GM19455 (cell line): ENCODE measurements at regions not wholly inside any gene's neighbourhood (a gene's known extent, or its start where the extent isn't known, plus 50 kb on each side); places are given as distances from the start of the nearest gene placed in this dataset.
A peak's percentile ranks its signal among the peaks of the same experiment; 100 is the strongest.
"Not testable (repeated sequence)": the region's sequence is repeated elsewhere in the genome, so short reads cannot be mapped to it uniquely, and the experiment has no call there.

Experiments
- ATAC-seq: cut with Tn5 transposase; IDR thresholded peaks from one replicate; pipeline ENCODE4 v1.9.1; 2021; ENCODE audit not compliant: unreplicated experiment

DNA sequence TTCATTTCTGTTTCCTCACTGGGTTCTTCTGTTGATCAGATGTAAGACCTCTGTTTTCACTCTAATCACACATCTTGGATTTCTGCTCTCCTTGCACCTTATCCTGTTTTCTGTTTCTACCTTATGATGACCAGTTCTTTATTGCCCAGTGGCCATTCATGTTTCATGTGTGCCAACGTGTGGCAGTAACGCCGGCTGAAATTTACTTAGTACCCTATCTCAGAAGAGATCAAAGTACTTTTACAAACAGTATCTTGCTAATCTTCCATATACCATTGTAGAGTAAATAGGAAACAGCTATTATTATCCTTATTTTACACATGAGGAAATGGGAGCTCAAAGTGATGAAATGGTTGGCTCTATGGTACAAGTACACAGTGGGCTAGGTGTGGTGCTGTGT is 74.0 kb downstream of the GATA3 start:
- no peak for ATAC-seq

DNA sequence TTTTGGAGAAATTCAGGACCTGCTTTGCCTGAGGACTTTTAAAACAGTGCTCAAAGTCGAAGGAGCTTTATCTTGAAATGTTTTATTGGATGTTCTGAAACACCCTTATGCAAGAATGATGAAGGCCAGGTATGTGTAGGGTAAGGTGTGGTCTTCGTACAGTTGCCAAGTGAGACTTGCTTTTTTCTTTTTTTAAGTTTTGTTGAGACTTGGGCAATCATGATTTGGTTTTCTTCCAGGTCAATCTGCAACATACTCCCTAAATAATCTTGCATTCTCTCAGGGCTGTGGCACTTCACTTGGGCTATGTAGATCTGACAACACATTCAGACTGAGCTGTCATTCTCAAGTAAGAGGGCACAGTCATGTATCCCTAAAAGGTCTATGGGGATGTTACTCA is 75.0 kb downstream of the GATA3 start:
- ATAC-seq: no peak

DNA sequence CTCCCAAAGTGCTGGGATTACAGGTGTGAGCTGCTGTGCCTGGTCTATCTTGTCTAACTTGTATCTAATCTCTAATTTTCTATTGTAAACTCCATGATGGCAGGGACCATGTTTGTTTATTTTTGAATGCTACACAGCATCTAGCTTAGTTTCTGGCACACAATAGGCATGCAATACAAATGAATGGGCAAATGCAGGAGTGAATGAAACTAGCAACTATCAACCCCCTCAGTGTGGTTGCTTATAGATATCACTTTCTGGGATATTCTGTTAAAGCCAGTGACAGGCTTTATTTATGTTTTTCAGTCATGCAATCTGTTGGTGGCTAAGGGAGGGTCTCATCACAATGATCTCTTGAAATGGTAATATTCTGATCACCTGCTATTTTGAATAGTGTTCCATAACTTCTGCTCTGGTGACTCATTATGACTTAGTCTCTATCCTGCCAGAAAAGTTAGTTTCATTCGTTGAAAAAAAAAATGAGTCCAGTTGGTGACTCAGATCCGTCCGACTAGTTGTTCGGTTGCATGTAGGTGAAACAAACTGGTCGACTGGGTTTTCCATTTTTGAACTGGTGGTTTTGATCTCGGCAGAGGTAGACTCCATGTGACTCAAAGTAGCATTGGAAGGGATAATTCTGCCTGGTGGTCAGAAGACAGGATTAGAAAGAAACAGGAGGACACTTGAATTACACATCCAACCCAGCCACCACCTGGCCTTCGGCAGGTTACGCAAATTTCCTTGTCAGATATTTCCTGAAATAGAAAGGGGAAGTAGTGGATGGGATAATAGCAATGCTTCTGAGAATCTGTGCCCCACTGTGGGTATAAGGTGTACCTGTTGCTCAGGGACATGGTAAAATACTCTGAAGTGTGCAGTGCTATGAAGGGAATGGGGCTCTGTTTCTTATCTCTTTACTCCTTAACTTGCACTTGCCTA is 76.8 kb downstream of the GATA3 start:
- peak; percentile 72 for ATAC-seq

DNA sequence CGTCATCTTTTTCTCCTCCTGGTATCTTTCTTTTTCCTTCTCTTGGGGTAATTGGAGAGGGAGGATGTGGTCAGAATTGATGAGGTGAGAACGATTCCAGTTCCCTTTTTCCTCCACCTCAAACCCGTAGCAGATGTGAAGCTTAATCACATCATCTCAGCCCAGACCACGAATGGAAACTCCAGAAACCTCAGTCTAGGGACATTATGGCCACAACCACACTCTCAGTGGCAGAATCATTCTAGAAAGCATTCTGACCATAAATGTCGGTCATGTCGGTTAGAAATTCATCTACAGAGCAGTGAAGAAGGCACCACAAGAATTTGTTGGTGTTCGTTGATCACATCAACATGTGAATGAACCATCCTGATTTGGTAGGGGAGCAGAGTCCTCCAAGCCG is 78.7 kb downstream of the GATA3 start:
- ATAC-seq: peak; percentile 67

DNA sequence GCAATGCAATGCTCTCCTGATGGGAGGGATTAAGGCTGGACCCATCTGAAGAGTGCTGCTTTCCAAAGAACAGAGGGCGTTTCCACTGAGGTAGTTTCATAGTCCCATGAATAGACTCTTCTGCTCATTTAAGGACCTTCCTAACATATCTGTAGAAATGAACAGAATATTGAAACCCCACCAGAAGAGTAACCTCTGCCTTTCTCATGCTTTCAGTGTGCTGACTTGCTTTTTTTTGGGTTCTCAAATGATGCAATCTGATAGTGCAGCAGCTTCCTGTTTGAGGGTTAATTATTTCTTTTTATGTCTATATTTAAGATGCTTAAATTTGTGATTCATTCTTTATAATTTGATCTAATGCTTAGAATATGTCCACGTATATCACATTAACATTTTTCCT is 82.2 kb downstream of the GATA3 start:
- no peak for ATAC-seq

DNA sequence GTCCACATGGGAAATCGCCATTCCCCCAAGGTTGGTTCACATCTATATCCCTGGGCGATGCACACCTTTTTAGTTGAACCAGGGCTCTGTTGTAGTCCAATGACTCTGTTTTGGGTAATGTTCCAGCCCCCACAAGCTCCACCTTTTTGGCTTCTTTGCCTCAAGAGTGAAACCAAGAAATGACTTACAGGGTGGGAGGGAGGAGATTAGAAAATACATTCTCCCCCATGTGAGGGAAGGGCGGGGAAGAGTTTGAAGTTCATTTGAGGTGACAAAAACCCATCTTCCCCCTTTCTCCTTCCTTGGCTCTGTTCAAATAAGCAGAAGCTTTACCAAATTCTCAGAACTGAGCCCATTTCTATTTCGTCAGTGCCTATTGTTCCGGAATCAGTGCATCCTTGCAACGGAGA is 82.8 kb downstream of the GATA3 start:
- ATAC-seq: no peak

DNA sequence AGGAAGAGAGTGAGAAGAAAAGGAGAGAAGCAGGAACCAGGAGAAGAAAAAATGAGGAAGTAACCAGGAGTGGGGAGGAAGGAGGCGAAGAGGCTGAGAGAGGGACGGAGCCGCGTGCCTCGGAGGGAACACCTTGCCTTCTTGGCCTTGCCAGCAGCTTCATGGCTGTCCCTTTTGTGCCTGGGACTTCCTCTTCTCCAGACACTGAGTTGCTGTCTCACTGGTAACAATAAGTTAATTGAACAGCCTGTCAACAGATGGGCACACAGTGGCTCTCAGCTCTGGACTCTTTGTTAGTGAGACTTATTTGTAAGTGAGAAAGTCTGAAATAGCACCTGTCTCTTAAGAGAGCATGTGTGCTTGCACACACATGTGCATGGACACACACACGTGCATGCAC is 83.2 kb downstream of the GATA3 start:
- ATAC-seq: no peak

DNA sequence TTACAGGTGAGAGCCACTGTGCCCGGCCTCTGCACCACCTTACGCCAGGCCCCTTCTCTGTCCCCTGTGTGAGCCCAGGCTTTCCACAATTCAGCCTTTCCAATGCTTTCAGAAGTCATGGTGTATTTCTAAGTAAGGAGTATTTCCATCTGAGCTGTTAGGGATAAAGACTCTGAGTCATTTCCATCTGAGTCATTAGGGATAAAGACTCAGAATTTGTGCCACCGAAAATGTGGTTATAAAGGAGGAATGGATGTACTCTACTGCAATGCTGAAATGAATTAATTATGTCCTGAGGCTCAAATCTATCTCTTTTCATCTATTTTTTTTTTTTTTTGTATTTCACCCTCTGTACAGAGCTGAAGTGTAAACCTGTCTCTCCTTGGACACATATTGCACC is 84.0 kb downstream of the GATA3 start:
- ATAC-seq: no peak

DNA sequence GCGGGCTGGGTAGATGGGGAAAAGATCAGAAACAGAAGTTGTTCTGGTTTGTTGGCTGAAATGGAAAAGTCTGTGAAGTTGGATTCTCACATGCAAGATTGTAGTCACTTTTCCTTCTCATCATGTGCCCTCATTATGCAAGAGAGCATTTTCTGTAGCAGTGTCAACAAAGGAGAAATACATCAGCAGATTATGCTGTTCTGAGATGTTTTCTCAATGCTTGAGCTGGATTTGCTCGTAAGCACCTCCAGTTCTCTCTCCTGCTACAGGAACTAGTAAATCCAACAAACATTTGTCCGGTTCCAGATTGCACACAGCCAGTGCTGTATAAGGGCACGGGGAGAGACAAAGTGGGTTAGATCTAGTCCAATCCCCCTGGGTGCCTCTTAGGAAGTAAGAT is 90.0 kb downstream of the GATA3 start:
- ATAC-seq: no peak

DNA sequence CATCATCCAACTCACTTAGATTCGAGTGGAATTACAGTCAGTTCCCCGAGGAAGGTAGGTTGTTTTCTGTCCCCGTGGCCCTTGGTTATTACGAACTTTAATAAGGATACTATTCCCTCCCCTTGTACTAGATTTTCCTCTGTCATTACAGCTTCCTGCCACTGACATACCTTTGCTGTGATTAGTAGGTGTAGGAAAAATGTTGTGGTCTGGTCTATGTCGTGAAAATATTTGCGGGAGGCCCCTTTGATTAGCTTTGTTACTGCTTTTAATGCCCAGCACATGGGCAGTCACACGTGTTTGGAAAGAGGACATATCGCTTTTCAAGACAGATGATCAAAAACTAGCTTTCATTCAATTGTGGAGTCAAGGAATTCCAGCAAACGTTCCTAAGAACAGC is 92.2 kb downstream of the GATA3 start:
- ATAC-seq: no peak

DNA sequence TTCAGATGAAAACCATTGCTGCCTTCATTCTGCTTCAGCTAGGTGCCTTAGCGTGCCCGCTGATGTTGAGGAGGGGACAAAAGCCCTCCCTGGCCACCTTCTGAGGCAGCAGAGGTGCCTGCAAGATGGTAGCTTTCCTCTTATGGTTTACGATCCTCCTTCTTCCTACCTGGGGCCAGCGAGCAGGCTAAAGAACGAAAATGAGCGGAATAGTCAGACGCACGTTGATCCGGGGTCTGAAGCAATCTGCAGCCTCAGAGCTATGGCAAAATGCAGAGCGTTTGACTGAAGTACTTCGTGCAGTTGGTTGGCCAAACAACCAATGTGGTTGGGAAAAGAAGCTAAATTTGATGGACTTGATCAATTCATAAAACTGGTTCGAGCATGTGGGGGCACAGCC is 95.5 kb downstream of the GATA3 start:
- no peak for ATAC-seq

DNA sequence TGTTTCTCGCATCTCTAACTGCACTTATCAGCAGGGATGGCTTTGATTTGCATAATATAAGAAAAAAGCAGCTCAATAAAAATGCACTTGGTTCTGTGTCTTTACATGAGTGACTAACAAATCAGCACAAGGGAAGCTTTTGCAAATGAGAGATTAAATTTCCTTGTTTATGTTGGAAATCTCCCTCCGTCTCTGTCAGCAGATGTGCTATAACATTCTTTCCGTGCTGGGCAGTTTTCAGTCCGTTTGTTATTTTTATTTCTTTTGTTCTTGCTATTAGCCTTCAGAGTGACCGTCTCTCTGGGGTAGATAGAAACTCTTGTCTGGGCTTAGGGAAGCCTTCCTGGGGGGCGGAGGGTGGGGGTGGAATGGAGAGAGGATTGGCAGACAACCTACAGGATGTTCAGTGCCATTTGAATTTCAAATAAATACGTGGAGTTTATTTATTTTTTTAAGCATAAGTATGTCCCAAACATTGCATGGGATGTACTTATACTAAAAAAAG is 96.0 kb downstream of the GATA3 start:
- ATAC-seq: no peak

DNA sequence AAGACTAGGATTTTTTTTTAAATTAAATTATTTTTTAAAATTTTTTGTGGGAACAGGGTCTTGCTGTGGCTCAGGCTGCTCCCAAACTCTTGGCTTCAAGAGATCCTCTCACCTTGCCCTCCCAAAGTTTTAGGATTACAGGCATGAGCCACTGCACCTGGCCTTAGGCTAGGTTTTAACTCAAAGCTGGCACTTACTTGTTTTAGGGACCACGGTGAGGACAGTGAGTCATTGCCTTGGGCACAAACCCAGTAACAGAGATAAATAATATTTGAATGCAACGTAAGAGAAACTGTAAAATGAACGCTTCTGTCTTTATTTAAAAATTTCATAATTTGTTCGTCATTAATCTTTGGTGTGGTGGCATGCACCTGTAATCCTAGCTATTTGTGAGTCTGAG is 96.6 kb downstream of the GATA3 start:
- no peak for ATAC-seq

DNA sequence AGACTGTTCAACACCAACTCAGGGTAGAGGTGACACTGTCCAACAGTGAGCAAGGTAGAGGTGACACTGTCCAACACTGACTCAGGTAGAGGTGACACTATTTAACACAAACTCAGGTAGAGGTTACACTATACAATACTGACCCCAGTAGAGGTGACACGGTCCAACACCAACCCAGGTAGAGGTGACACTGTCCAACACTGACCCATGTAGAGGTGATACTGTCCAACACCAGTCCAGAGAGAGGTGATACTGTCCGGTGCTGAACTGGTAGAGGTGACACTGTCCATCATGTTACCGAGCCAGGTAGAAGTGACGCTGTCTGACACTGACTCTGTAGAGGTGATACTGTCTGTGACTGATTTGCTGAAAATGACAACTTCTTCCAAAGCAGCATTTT is 102.4 kb downstream of the GATA3 start:
- no peak for ATAC-seq

DNA sequence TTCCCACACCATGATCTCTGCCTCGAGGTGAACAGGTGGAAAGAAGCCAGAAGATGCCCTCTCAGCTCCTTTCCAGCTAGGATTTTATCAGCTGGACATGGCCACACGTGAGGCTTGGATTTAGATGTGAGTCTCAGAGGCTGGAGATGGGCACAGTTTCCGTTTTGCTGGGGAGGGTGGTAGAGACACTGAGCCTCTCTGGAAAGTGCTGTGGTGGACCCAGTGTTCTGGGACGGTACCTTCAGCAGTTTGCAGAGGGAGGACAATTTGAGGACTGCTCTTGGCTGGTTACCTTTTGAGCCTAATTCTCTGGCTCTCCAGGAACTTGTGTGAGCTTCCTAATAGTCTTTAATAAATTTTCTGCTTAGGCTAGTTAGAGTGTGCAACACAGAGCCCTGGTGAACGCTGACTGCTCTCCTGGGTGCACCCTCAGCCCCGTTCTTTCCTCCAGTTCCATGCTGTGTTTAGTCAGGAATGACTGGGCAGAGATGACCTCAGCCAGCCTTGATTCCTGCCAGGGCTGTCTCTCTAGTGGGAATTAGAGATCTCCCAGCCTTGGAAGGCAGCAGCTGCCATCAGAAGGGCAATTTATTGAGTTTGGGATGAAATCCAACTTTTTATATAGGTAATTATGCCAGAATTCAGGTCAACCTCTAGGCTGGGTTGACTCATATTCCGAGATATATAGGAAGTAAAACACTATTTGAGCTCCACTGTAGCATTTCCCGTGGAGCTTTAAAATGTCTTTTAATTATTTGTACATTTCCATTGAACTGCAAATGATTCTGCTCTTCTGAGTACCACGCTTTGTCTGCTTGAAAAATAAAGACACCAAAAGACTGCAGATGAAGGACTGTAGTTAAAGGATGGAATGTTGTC is 103.9 kb downstream of the GATA3 start:
- ATAC-seq: no peak

DNA sequence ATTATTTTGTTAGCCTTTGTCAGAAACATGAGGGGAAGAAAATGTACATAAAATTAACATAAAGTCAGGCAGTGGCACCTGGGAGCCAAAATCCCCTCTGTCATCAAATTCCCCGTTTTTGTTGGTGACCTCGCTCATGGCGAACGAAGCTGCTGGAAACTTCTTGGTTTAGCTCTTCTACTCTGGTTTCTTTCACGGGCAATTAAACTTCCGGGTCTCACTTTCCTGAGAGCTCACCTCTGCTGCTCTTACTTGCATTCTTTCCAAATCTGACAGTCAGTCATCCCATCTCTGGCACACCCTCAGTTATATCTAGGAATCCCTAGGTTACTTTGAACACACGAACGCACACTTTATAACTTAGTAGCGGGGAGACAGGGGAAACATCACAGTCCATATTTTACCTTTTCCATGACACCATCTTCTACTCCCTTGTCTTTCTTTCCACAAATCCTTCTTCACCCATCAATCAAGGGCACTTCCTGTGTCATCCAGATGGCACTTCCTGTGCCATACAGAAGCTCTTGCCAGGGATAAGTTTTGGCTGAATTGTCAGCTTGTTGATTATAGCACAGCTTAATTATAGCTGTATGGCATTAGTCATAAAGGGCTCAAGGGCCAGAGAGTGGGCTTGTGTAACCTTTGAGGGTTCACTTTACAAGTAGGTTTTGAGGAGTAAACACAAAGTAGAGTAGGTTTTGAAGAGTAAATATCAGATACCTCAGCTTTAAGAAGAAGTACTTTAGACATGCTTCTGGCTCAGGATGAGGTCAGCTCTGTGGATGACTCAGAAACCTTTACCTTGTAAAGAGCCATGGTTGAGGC is 105.1 kb downstream of the GATA3 start:
- no peak for ATAC-seq

DNA sequence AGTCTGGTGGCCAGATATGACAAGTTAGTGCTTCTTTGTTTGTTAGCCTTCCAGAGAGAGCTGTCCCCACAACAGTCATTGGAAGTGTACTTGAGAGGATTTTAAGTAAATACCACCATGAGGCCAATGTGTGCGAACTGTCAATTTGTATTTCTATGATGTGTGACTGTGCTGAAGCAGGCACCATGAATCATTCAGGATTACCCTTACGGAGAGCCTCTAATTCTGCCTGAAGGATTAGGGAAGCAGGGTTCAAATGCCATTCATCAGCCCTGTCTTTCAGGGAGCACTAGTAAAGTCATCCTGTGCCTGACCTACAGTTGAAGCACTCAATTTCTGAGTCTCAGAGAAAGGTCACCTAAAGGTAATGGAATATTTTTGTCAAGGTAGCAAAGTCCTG is 109.3 kb downstream of the GATA3 start:
- no peak for ATAC-seq

DNA sequence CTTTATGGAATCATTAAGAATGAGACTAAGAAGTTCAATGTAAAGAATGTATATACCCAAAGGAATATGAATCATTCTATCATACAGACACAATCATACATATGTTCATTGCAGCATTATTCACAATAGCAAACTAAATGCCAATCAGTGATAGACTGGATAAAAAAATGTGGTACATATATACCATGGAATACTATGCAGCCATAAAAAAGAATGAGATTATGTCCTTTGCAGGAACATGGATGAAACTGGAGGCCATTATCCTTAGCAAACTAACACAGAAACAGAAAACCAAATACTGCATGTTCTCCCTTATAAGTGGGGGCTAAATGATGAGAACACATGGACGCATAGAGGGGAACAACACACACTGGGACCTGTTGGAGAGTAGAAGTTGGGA is 110.2 kb downstream of the GATA3 start:
- ATAC-seq: not testable (repeated sequence)

DNA sequence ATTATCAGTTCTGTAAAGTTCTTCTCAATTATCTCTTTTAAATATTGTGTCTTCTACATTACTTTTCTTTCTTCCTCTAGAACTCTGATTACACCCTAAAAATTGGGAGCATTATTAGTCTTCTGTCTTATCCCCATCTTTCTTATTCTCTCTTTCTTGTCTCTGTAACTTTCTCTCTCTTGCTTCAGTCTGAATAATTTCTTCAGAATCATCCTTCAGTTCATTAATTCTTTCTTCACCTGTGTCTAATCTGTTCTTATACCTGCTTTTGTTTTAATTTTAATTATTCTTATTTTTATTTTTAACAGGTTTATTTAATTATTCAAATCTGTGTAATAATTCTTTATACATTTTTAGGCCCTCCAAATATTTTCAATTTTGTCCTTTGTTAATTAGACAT is 114.3 kb downstream of the GATA3 start:
- no peak for ATAC-seq

DNA sequence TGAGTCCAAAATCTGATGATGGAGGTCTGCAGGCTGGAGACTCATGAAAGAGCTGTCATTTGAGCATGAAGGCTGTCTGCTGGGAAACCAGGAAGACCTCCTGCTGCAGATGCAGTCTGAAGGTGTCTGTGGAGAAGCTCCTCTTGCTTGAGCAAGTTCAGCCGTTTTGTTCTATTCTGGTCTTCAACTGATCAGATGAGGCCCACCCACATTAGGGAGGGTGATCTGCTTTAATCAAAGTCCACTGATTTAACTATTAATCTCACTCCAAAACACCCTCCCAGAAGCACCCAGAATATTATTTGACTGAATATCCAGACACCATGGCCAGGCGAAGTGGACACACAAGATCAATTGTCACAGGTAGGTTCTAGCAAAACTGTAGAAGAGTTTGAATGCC is 116.5 kb downstream of the GATA3 start:
- ATAC-seq: no peak

DNA sequence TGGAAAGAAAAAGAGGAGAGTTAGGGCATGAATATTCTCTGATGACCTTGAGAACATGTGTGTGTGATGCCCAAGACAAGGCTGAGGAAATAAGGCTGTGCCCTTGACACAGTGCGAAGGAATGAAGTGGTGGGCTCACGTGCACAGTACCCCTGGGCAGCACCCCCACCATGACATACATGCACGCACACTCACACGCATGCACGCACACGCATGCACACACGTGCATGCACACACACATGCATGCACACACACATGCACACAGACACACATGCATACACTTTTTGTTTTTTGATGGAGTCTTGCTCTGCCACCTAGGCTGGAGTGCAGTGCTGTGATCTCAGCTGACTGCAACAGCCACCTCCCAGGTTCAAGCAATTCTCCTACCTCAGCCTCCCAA is 118.1 kb downstream of the GATA3 start:
- no peak for ATAC-seq
